ENCODE measurements at regions not wholly inside any gene's neighbourhood (a gene's known extent, or its start where the extent isn't known, plus 50 kb on each side); places are given as distances from the start of the nearest gene placed in this dataset.
A peak's percentile ranks its signal among the peaks of the same experiment; 100 is the strongest.

DNA sequence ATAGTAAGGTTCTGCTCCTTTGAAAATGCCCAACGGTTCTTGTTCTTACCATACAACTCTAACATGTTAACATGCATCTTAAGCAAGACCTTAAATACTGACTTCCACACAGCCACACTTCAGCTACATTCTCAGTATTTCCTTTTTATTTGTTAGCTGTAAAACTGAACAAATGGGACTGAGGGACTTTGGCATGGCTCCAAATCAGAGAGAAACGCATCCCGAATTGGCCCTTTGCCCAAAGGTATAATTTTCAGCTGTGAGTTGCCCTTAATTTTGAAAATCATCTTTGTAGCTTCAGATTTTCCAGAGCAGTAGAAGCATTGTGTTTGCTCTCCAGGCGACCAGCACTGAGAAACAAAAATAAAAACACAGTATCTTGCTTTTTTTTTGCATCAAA is 56.4 kb downstream of the NEUROD6 start:
- no peak for DNase-seq (ENCODE audit: low read depth in 2 of 3, low spot score in 1 of 3)

GRCh38 chr7:31271641-31272405 is 68.7 kb downstream of the NEUROD6 start:
- DNase-seq (ENCODE audit: low read depth in 2 of 3, low spot score in 1 of 3): no peak

DNA sequence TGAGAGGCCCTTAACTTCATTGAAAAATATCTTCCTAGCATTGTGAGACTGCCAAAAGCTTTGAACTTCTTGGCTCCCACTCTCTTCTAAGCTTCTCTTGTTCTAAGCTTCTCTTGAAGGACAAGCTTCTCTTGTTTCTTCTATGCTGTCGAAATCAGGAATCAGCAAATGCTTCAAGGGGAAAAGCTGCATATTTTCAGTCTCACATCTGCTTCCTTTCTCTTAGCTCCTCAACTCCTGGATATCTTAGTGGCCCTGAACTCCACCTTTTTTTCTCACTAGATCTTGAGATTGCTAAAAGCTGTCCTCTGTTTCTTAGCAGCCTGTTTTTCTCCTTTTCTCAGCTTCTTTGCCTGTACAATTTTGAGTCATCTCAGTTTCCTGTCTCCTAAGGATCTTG is 73.0 kb downstream of the NEUROD6 start:
- no peak for DNase-seq (ENCODE audit: low read depth in 2 of 3, low spot score in 1 of 3)

- no peak for DNase-seq (ENCODE audit: low read depth in 2 of 3, low spot score in 1 of 3)
Observed at GRCh38 chr7:31263338-31263737, 77.2 kb downstream of the NEUROD6 start.

DNA sequence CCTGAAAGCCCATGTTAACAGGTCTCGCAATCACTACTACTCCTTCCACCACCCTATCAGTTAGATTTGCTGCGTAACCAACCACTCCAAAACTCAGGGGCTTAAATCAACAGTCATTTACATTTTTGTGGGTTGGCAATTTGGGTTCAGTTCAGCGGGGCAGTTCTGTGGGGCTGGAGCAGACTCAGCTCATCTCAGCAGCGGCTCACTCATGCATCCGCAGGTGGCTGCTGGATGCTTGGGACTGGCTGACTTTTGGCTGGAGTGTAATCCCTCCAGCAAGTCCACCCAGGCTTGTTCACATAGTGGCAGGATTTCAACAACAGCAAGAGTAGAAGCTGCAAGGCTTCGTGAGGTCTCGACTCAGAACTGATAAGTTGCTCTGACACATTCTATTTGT is 79.2 kb downstream of the NEUROD6 start:
- no peak for DNase-seq (ENCODE audit: low read depth in 2 of 3, low spot score in 1 of 3)

DNA sequence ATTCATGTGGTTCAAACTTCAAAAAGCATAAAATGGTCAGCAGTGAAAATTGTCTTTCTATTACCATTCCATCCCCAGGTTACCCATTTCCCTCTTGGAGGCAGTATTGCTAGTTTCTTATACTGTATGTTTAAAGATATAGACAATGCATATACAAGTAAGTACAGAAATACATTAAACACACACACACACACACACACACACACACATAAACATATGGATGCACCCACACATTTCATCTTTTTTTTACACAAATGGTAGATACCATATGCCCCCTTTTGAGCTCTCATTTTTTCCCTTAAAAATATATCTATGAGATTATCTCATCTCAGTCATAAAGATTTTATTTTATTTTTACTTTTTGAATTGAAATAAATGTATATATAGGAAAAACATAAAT is 79.7 kb downstream of the NEUROD6 start:
- DNase-seq (ENCODE audit: low read depth in 2 of 3, low spot score in 1 of 3): no peak

DNA sequence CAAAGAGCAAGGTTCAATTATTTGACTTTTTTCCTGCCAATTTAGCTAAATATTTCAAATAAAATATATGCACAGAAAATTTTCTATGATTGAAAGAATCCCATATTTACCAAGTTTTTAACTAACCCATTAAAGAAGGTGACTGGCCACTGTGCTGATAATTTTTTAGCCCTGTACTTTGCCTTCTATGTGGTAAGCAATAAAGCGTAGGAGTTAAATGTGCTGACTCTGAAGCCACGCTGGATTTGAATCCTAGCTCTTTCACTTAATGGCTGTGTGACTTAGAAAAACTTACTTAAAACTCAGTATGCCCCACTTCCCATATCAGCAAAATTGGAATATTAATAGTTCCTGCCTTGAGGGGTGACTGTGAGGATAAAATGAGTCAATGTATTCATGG is 82.1 kb downstream of the NEUROD6 start:
- DNase-seq (ENCODE audit: low read depth in 2 of 3, low spot score in 1 of 3): no peak

DNA sequence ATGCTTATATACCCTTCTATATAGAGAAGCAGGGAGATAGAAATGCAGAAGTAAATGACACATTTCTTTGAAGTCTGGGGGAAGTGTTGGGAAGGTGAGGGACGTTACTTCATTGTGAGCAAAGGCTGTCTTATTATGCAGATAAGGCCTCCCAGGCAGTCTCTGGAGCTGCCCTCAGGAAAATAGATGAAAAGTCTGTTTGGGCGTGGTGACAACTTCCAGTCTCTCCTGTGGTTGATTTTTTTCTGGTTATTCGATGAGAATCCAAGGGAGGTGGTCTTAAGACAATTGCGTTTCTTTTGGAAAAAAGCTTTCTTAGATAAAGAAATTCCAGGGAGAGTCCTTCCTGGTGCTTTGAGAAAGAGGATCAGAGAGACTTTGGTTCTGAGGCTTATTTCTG is 84.0 kb downstream of the NEUROD6 start:
- no peak for DNase-seq (ENCODE audit: low read depth in 2 of 3, low spot score in 1 of 3)

DNA sequence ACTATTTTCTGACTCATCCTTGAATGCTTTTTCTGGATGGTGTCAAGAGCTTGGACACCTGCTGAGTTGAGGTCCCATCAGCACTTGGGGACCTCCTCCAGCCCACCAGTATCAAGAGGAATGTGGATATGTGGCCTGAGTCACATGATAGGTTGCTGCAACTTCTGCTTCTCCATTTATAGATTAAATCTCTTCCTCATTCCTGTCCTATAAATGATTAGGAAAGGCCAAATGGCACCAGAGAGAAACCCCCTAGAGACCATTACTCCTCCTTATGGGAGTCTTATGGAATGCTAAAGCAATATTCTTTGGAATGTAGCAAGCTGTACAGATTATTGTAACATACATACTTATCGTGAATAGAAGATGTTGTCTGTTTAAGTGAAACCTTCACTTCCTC is 85.6 kb downstream of the NEUROD6 start:
- DNase-seq (ENCODE audit: low read depth in 2 of 3, low spot score in 1 of 3): no peak

- DNase-seq (ENCODE audit: low read depth in 2 of 3, low spot score in 1 of 3): no peak
Observed at GRCh38 chr7:31253532-31253931, 87.0 kb downstream of the NEUROD6 start.

DNA sequence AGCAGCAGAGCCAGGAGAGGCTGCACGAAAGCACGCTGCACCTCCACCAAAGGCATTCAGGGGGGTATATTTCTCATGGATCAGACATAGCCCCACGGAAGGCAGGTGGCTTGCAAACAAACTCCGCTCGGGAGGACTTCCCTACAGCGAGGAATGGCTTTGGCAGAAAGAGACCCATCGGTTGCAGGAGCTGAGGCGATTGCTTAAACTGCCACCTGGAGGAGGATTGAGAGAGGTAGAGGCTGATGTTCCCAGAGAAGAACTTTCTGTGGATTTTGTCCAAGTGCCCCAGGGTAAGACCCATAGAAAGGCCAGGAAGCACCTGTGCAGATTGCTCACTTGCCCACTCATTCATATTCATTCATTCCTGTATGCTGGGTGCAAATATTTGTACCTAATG is 89.1 kb downstream of the NEUROD6 start:
- DNase-seq (ENCODE audit: low read depth in 2 of 3, low spot score in 1 of 3): no peak

GRCh38 chr7:31249671-31250070 is 90.9 kb downstream of the NEUROD6 start:
- DNase-seq (ENCODE audit: low read depth in 2 of 3, low spot score in 1 of 3): no peak

DNA sequence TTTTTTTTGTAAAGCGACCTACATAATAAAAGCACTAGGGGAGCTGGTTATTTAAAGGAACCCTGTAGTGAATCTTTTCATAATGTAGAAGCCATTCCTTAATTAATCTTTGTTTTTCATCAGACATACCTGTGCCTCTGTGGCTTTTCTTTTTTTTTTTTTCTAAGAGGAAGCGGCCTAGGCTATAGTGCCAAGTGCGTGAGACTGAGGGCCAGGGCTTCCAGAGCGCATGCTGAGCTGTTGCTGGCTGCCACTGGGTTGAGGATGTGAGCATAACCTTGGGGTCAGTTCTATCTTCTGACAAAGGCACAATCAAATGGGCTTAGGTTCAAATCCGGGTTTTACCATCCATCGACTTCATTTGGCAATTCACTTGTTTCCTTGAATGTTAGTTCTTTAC is 103.7 kb downstream of the NEUROD6 start:
- DNase-seq (ENCODE audit: low read depth in 2 of 3, low spot score in 1 of 3): no peak

DNA sequence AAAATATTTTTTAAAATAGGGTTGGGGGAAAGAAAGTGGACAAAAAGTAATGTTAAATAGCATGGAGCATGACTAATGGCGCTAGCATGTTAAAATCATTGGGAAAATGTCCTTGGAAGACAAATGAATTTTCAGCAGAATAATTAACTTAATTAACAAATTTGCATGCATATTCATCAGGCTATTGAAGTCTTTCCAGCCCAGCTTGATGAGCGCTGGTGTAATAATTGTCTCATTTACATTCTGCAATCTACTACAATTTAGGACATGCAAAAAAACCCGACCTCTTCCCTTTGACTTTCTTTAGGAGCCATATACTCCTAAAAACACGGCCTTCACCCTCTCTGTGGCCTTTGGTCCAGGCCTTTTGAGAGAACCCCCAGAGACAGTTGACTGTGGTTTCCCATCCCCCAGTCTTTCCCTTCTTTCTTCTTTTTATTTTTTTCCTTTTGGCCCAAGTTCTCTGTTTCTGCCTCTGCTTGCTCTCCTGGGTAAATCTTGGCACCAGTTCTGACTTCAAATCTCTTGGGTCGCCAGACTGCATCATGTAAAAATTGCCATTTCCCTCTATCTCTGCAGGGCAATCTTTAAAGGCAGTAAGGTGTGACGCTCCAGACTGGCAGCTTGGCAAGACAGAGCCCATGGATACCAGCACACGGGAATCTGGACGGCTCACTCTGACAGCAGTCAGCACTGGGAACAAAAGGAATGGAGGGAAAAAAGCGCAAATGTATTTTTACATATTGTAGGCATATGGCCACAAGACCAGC is 105.5 kb downstream of the NEUROD6 start:
- DNase-seq (ENCODE audit: low read depth in 2 of 3, low spot score in 1 of 3): no peak

GRCh38 chr7:31228957-31229356 is 111.6 kb downstream of the NEUROD6 start:
- DNase-seq (ENCODE audit: low read depth in 2 of 3, low spot score in 1 of 3): no peak

GRCh38 chr7:31214751-31215150 is 125.8 kb downstream of the NEUROD6 start:
- DNase-seq (ENCODE audit: low read depth in 2 of 3, low spot score in 1 of 3): no peak

- no peak for DNase-seq (ENCODE audit: low read depth in 2 of 3, low spot score in 1 of 3)
Observed at GRCh38 chr7:31211281-31211680, 129.2 kb downstream of the NEUROD6 start.

- no peak for DNase-seq (ENCODE audit: low read depth in 2 of 3, low spot score in 1 of 3)
Observed at GRCh38 chr7:31204071-31204470, 136.5 kb downstream of the NEUROD6 start.

GRCh38 chr7:31203551-31203950 is 137.0 kb downstream of the NEUROD6 start:
- no peak for DNase-seq (ENCODE audit: low read depth in 2 of 3, low spot score in 1 of 3)

GRCh38 chr7:31202801-31203200 is 137.7 kb downstream of the NEUROD6 start:
- DNase-seq (ENCODE audit: low read depth in 2 of 3, low spot score in 1 of 3): no peak

DNA sequence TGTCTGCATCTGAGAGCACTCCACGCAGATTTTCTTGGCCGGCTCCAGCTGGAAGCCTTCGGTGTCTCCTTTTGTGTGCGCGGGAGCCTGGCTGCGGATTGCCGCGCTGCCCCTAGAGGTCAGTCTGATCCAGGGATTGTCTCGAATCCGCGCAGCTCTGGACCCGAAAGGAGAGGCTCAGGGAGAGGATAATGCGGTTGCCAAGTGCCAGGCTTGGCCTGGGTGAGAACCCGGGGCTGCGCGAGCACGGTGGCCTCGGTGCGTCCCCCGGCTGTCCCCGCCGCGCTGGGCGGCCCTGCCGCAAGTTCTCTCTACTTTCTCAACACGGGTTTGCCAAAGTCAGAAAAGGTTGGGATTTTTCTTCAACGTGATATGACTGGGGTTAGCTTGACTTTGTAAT is 140.9 kb downstream of the ADCYAP1R1 start:
- peak in 2 of 3 donors; percentile 0 to 5 for DNase-seq (ENCODE audit: low read depth in 2 of 3, low spot score in 1 of 3)

DNA sequence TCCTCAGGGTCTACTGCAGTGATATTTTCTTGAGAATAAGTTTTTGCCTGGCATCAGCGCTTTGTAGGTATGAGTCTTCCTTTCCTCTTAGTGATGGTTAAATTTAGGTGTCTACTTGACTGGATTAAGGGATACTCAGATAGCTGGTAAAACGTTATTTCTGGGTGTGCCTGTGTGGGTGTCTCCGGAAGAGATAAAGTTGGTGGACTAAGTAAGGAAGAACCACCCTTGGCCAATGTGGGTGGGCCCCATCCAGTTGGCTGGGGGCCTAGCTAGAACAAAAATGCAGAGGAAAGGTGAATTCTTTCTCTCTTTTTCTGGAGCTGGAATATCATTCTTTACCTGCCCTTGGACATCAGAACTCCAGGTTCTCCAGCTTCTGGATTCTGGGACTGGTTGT is 138.8 kb downstream of the ADCYAP1R1 start:
- DNase-seq (ENCODE audit: low read depth in 2 of 3, low spot score in 1 of 3): no peak

DNA sequence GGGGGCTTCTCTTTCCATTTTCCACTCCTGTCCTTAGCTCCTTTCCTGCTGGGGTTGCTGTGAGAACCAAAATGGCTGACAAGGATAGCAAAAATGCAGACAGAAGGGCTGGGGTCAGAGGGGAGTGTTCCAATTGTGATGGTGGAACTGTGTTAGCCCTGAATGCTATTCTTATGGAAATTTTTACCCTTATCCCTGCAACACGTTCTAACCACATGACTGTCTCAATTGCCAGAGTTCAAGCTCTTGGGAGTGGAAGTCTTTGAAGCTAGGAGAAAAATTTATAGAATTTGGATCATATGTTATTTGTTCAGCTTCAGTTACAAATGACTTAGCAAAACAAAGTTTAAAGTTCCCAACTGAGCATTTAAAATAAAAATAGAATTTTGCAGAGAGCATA is 134.1 kb downstream of the ADCYAP1R1 start:
- no peak for DNase-seq (ENCODE audit: low read depth in 2 of 3, low spot score in 1 of 3)

Data from stimulated activated CD4-positive, alpha-beta T cell treated with anti-CD3 and anti-CD28 coated beads, Interleukin-12 subunit alpha, Interleukin-12 subunit beta, amount 100 ng/mL, for 48 hours (primary cell).